ENCODE measurements at regions not wholly inside any gene's neighbourhood (a gene's known extent, or its start where the extent isn't known, plus 50 kb on each side); places are given as distances from the start of the nearest gene placed in this dataset.
"Not testable (repeated sequence)": the region's sequence is repeated elsewhere in the genome, so short reads cannot be mapped to it uniquely, and the experiment has no call there.

GRCh38 chr1:243053048-243053447, 202.0 kb downstream of the CEP170 start:
- peak; percentile 22; the same call in 1 of the 2 replicates for TF ChIP-seq CTCF (conservative IDR thresholded peaks at IDR 0.05; ENCODE audit: low read length)
- TF ChIP-seq EZH2phosphoT487 (IDR thresholded peaks at IDR 0.05; ENCODE audit: borderline replicate concordance, low read depth, low read length) = not testable (repeated sequence)

Data from OCI-LY7 (cell line).